Lung (tissue), 11 donors: ENCODE measurements at regions not wholly inside any gene's neighbourhood (a gene's known extent, or its start where the extent isn't known, plus 50 kb on each side); places are given as distances from the start of the nearest gene placed in this dataset.

Experiments used
- ATAC-seq: fragments of 200-7000 bp; cut with Tn5 transposase; one replicate; pipeline ENCODE4 v1.9.1; 2020; ENCODE audit warnings: moderate number of reproducible peaks; ENCODE audit not compliant: insufficient read depth, low FRiP score
- DNase-seq, 3 donors: peaks; one replicate each; pipeline ENCODE4 v3.0.0-alpha.2; 2013 to 2017
- H3K27ac ChIP-seq, 2 donors: one replicate each; pipeline ENCODE4 v1.5.1; 2013; ENCODE audit warnings: mild to moderate bottlenecking in 2 of 2, moderate library complexity in 2 of 2, control low read depth in 1 of 2, inconsistent platforms in 1 of 2, low read depth in 1 of 2, low read length in 1 of 2
- H3K27me3 ChIP-seq, 3 donors: one replicate each; pipeline ENCODE4 v1.5.1; 2013; ENCODE audit warnings: low read length in 2 of 3; ENCODE audit not compliant: control insufficient read depth in 3 of 3, insufficient read depth in 3 of 3
- H3K36me3 ChIP-seq, 4 donors: one replicate each; pipeline ENCODE4 v1.5.1; 2013; ENCODE audit warnings: low read length in 4 of 4, mild to moderate bottlenecking in 1 of 4, moderate library complexity in 1 of 4; ENCODE audit not compliant: control insufficient read depth in 4 of 4, insufficient read depth in 4 of 4
- H3K4me1 ChIP-seq, 5 donors: one replicate each; pipeline ENCODE4 v1.5.1; 2013; ENCODE audit warnings: low read length in 5 of 5, mild to moderate bottlenecking in 2 of 5, moderate library complexity in 1 of 5; ENCODE audit not compliant: control insufficient read depth in 5 of 5, insufficient read depth in 5 of 5
- H3K4me3 ChIP-seq: one replicate; pipeline ENCODE4 v1.5.1; 2013; ENCODE audit warnings: mild to moderate bottlenecking, control low read depth, moderate library complexity
- H3K9ac ChIP-seq, 2 donors: one replicate each; pipeline ENCODE4 v1.5.1; 2013; ENCODE audit warnings: low read length in 2 of 2, control low read depth in 1 of 2; ENCODE audit not compliant: insufficient read depth in 1 of 2
- H3K9me3 ChIP-seq, 4 donors: one replicate each; pipeline ENCODE4 v1.5.1; 2013; ENCODE audit warnings: low read length in 3 of 4, mild to moderate bottlenecking in 1 of 4, moderate library complexity in 1 of 4; ENCODE audit not compliant: control insufficient read depth in 4 of 4, insufficient read depth in 3 of 4
- CTCF ChIP-seq: IDR thresholded peaks from 2 replicates; pipeline ENCODE4 v1.5.1; 2012; ENCODE audit warnings: mild to moderate bottlenecking; ENCODE audit errors: control extremely low read depth, extremely low read depth
- WGBS, 2 donors: extraction: QIAGEN DNeasy Blood & Tissue Kit; methylation state at CpG; one replicate each; pipeline ENCODE4 v1.1.7; 2013; 5-methylcytosine and 5-hydroxymethylcytosine counted together
- donor health status: control.
- donor health status: control.
- donor health status: Bipolar disorder and iron deficiency.
- donor health status: healthy.
- donor health status: DM: yes; HTN: yes; CAD: no.

DNA sequence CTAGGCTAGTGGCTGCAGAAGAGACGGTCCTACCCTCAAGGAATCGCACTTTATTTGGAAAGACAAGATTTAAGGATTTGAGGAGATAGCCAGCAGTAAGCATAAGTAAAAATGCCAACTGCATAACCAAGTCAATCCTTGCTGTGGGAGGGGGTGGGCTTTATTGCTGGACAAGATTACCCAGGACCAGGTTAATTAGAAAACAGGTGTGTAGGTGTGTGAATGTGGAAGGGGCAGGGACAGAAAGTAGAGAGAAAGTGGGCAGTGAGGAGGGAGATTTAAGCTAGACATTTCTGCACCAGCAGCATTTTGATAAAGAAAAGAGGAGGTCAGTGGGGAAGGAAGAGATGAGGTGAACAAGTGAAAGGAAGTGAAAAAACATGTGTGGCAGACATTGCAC lies 89.7 kb upstream of the OGFRL1 start:
- H3K27ac ChIP-seq, result no peak overlapping the region
- TF ChIP-seq CTCF, result no peak
- ATAC-seq (no peak), DNase-seq (no peak)
- no peak overlapping the region for H3K9ac ChIP-seq
- WGBS, 2 donors, result 96% methylated on average over 2 of the region's 2 CpGs
- no peaks in the 10 kb centered on the region for H3K27me3 ChIP-seq
- H3K9me3 ChIP-seq, result no peaks in the 10 kb centered on the region
- H3K4me1 ChIP-seq, result peaks cover 0 to 4% (median 0%) of the 10 kb centered on the region in 5 donors
- no peak overlapping the region for H3K4me3 ChIP-seq
- H3K36me3 ChIP-seq, result no peaks in the 10 kb centered on the region

DNA sequence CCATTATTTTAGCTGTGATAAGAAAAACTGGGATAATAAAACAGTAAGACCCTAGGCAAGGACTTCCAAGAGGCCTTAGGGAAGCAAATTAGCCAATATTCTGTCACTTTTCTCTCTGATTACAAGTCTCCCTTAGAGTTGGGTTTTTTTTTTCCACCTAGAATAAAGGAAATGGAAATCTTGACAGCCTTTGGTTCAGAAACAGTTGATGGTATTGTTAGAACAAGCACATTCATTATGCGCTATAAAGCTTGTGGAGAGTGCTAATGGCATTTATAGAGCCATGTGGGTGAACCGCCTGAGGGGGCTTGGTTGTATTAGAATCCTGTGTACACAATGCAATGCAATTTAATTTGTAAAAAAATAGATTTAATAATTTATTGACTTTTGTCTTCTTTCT lies 88.9 kb upstream of the OGFRL1 start:
- DNase-seq (no peak), ATAC-seq (no peak)
- no peak overlapping the region for H3K9ac ChIP-seq
- no peak overlapping the region for H3K27ac ChIP-seq
- H3K4me1 ChIP-seq, result peaks cover 0 to 4% (median 0%) of the 10 kb centered on the region in 5 donors
- TF ChIP-seq CTCF, result no peak
- H3K4me3 ChIP-seq, result no peak overlapping the region
- no peaks in the 10 kb centered on the region for H3K36me3 ChIP-seq
- WGBS, 2 donors, result 98 to 99% methylated on average over 2 of the region's 2 CpGs
- H3K9me3 ChIP-seq, result no peaks in the 10 kb centered on the region
- H3K27me3 ChIP-seq, result no peaks in the 10 kb centered on the region

- no peak for TF ChIP-seq CTCF
- no peaks in the 10 kb centered on the region for H3K4me1 ChIP-seq
- no peaks in the 10 kb centered on the region for H3K36me3 ChIP-seq
- no peak overlapping the region for H3K27ac ChIP-seq
- ATAC-seq (no peak), DNase-seq (no peak)
- H3K9me3 ChIP-seq, result no peaks in the 10 kb centered on the region
- H3K27me3 ChIP-seq, result no peaks in the 10 kb centered on the region
- WGBS, 2 donors, result 93 to 94% methylated on average over 2 of the region's 2 CpGs
- no peak overlapping the region for H3K4me3 ChIP-seq
- no peak overlapping the region for H3K9ac ChIP-seq
Observed at GRCh38 chr6:71203206-71203605, 85.4 kb upstream of the OGFRL1 start.

GRCh38 chr6:71204741-71205140 lies 83.9 kb upstream of the OGFRL1 start:
- no peaks in the 10 kb centered on the region for H3K9me3 ChIP-seq
- H3K27me3 ChIP-seq, result no peaks in the 10 kb centered on the region
- H3K27ac ChIP-seq, result no peak overlapping the region
- ATAC-seq (no peak), DNase-seq (no peak)
- no peaks in the 10 kb centered on the region for H3K36me3 ChIP-seq
- 95 to 97% methylated on average over 6 of the region's 6 CpGs for WGBS, 2 donors
- no peak overlapping the region for H3K4me3 ChIP-seq
- no peaks in the 10 kb centered on the region for H3K4me1 ChIP-seq
- H3K9ac ChIP-seq, result no peak overlapping the region
- no peak for TF ChIP-seq CTCF
